SK-N-SH (cell line): ENCODE measurements at regions not wholly inside any gene's neighbourhood (a gene's known extent, or its start where the extent isn't known, plus 50 kb on each side); places are given as distances from the start of the nearest gene placed in this dataset.

Experiments used
- CTCF ChIA-PET: fragments of 300-600, 350-600 bp; formaldehyde crosslinking; extraction: SDS; loops from one replicate; lab custom pipeline; 2021; lab: Yijun Ruan, JAX
- POLR2A ChIA-PET: fragments of 350-600 bp; sonication (Branson Sonifier 250); formaldehyde crosslinking; extraction: SDS; loops from one replicate; lab custom pipeline; 2020; ENCODE audit warnings: antibody characterized with exemption, inconsistent platforms; lab: Yijun Ruan, JAX
- DNase-seq: peaks from one replicate; pipeline ENCODE4 v3.0.0; 2012
- H2AFZ ChIP-seq: fragments of 200-600 bp; sonication (generic); 2 replicates; pipeline ENCODE4 v1.8.1; 2016; ENCODE audit warnings: antibody characterized with exemption, mild to moderate bottlenecking, low read depth
- H3F3A ChIP-seq: fragments of 200-600 bp; sonication (generic); replicated peaks from 2 replicates; pipeline ENCODE3; 2016; ENCODE audit warnings: antibody characterized with exemption, mild to moderate bottlenecking; ENCODE audit not compliant: insufficient read depth
- H3K27ac ChIP-seq, 2 experiments: fragments of 200-500 bp in 1 of 2; fragments of 200-600 bp in 1 of 2; sonication (Bioruptor generic) in 1 of 2; sonication (generic), shearing (Covaris generic) in 1 of 2; 2 replicates each; pipeline versions ENCODE4 v1.5.1 to v1.6.1; 2014 to 2016; ENCODE audit warnings: low read depth in 2 of 2, inconsistent platforms in 1 of 2, low read length in 1 of 2, mild to moderate bottlenecking in 1 of 2, mixed read lengths in 1 of 2
- H3K27me3 ChIP-seq: fragments of 200-600 bp; sonication (generic), shearing (Covaris generic); 2 replicates; pipeline ENCODE4 v1.6.1; 2016; ENCODE audit warnings: mixed run types; ENCODE audit not compliant: insufficient read depth
- H3K36me3 ChIP-seq, 2 experiments: fragments of 200-500 bp in 1 of 2; fragments of 200-600 bp in 1 of 2; sonication (Bioruptor generic) in 1 of 2; sonication (generic) in 1 of 2; replicated peaks in 1 of 2; 2 replicates each; pipeline versions ENCODE3 to v1.5.1; 2014 to 2016; ENCODE audit warnings: low read length in 1 of 2, mild to moderate bottlenecking in 1 of 2; ENCODE audit not compliant: insufficient read depth in 2 of 2, control insufficient read depth in 1 of 2
- H3K4me1 ChIP-seq, 2 experiments: fragments of 200-500 bp in 1 of 2; fragments of 200-600 bp in 1 of 2; sonication (Bioruptor generic) in 1 of 2; sonication (generic), shearing (Covaris generic) in 1 of 2; 2 replicates each; pipeline versions ENCODE4 v1.5.1 to v1.6.1; 2014 to 2016; ENCODE audit warnings: low read depth in 1 of 2, low read length in 1 of 2, mixed run types in 1 of 2; ENCODE audit not compliant: insufficient read depth in 2 of 2, control insufficient read depth in 1 of 2
- H3K4me2 ChIP-seq: fragments of 200-600 bp; sonication (generic), shearing (Covaris generic); 2 replicates; pipeline ENCODE4 v1.6.1; 2017; ENCODE audit warnings: mixed run types
- H3K4me3 ChIP-seq, 2 experiments: fragments of 200-500 bp in 1 of 2; fragments of 200-600 bp in 1 of 2; sonication (Bioruptor generic) in 1 of 2; sonication (generic), shearing (Covaris generic) in 1 of 2; 2 replicates each; pipeline versions ENCODE4 v1.5.1 to v1.8.1; 2014 to 2016; ENCODE audit warnings: low read depth in 2 of 2, inconsistent platforms in 1 of 2, low read length in 1 of 2, mild to moderate bottlenecking in 1 of 2, mixed read lengths in 1 of 2, moderate library complexity in 1 of 2
- H3K79me2 ChIP-seq: fragments of 200-600 bp; sonication (generic); 2 replicates; pipeline ENCODE4 v1.8.1; 2017; ENCODE audit warnings: mild to moderate bottlenecking; ENCODE audit not compliant: insufficient read depth
- H3K9ac ChIP-seq: fragments of 200-600 bp; sonication (generic); 2 replicates; pipeline ENCODE4 v1.6.1; 2017; ENCODE audit warnings: mixed run types
- H3K9me2 ChIP-seq: fragments of 200-600 bp; sonication (generic); 2 replicates; pipeline ENCODE4 v1.6.1; 2017; ENCODE audit warnings: mixed run types
- H3K9me3 ChIP-seq: fragments of 200-600 bp; sonication (generic); 2 replicates; pipeline ENCODE4 v1.6.1; 2017; ENCODE audit warnings: mixed run types, mild to moderate bottlenecking, moderate library complexity
- H4K20me1 ChIP-seq: fragments of 200-600 bp; sonication (generic); 2 replicates; pipeline ENCODE4 v1.6.1; 2017; ENCODE audit warnings: mild to moderate bottlenecking, mixed run types; ENCODE audit not compliant: insufficient read depth
- ELF1 ChIP-seq: IDR thresholded peaks from 2 replicates; pipeline ENCODE4 v1.4.0; 2012
- EP300 ChIP-seq, 2 experiments: IDR thresholded peaks; 2 replicates each; pipeline versions ENCODE4 v1.4.0 to v1.6.1; 2012; ENCODE audit warnings: borderline replicate concordance in 1 of 2, low read depth in 1 of 2, low read length in 1 of 2
- FOSL2 ChIP-seq: IDR thresholded peaks from 2 replicates; pipeline ENCODE4 v1.4.0; 2012; ENCODE audit warnings: low read depth, mild to moderate bottlenecking, moderate library complexity, borderline replicate concordance
- GATA2 ChIP-seq: sonication (generic); formaldehyde crosslinking; IDR thresholded peaks from 2 replicates; pipeline ENCODE4 v1.5.0; 2020; ENCODE audit warnings: mild to moderate bottlenecking, missing genetic modification reagents
- JUND ChIP-seq: IDR thresholded peaks from 2 replicates; pipeline ENCODE4 v1.4.0; 2012
- NRF1 ChIP-seq: IDR thresholded peaks from 2 replicates; pipeline ENCODE4 v1.6.1; 2012; ENCODE audit warnings: low read depth, mild to moderate bottlenecking, low read length
- PBX3 ChIP-seq: IDR thresholded peaks from 2 replicates; pipeline ENCODE4; 2012
- POLR2AphosphoS5 ChIP-seq: IDR thresholded peaks from 2 replicates; pipeline ENCODE4 v1.6.1; 2012; ENCODE audit warnings: low read depth, low read length
- REST ChIP-seq: IDR thresholded peaks from 2 replicates; pipeline ENCODE4 v1.6.1; 2012; ENCODE audit warnings: mild to moderate bottlenecking, low read depth, low read length, moderate library complexity
- USF2 ChIP-seq: fragments of 150-350 bp; IDR thresholded peaks from 2 replicates; pipeline ENCODE4 v1.6.1; 2017; ENCODE audit warnings: antibody characterized with exemption, low read length, low read depth, borderline replicate concordance
- YY1 ChIP-seq: IDR thresholded peaks from 2 replicates; pipeline ENCODE4 v1.4.0; 2012; ENCODE audit warnings: low read depth, mild to moderate bottlenecking
- WGBS: methylation state at CpG from one replicate; pipeline ENCODE4 v1.1.6; 2017; ENCODE audit warnings: low lambda C conversion rate; 5-methylcytosine and 5-hydroxymethylcytosine counted together

GRCh38 chr12:116442946-116443345 is 116.2 kb upstream of the MAP1LC3B2 start (continued):
- TF ChIP-seq YY1, result no peak
- no peak for TF ChIP-seq EP300 (IDR thresholded peaks at IDR 0.05; ENCODE audit: borderline replicate concordance in 1 of 2, low read depth in 1 of 2, low read length in 1 of 2)
- no peak for TF ChIP-seq FOSL2
- TF ChIP-seq USF2, result no peak
- no peak for TF ChIP-seq REST
- TF ChIP-seq JUND, result no peak

- Histone ChIP-seq H3K9me3 (no peaks in the 10 kb centered on the region), H3K4me3 (no peak overlapping the region), H3K36me3 (no peaks in the 10 kb centered on the region), H3F3A (no peaks in the 10 kb centered on the region), H4K20me1 (no peaks in the 10 kb centered on the region), H3K9ac (no peak overlapping the region), H2AFZ (no peak overlapping the region), H3K79me2 (no peaks in the 10 kb centered on the region), H3K4me1 (no peaks in the 10 kb centered on the region; a peak in 1 of 4 replicates), H3K9me2 (no peaks in the 10 kb centered on the region), H3K27ac (no peak overlapping the region)
- CTCF ChIA-PET, result no interaction called here
- no peak for DNase-seq
- WGBS, result 87% methylated on average over 12 of the region's 16 CpGs
- TF ChIP-seq NRF1, result no peak
- no peak for TF ChIP-seq PBX3
- no peak for TF ChIP-seq GATA2 (CRISPR knock-in tag)
- TF ChIP-seq POLR2AphosphoS5, result no peak
- TF ChIP-seq ELF1, result no peak
- TF ChIP-seq, all 33 proteins: peak for 0
- no peaks in the 10 kb centered on the region for H3K27me3 ChIP-seq
- no peak overlapping the region for H3K4me2 ChIP-seq
- POLR2A ChIA-PET, result no interaction called here
These were observed 115.2 kb upstream of the MAP1LC3B2 start for GRCh38 chr12:116443821-116444589.
